HG03108 (cell line): ENCODE measurements at regions not wholly inside any gene's neighbourhood (a gene's known extent, or its start where the extent isn't known, plus 50 kb on each side); places are given as distances from the start of the nearest gene placed in this dataset.

ENCODE experiments used
- ATAC-seq: cut with Tn5 transposase; IDR thresholded peaks from one replicate; pipeline ENCODE4 v1.9.1; 2021; ENCODE audit warnings: moderate library complexity; ENCODE audit not compliant: unreplicated experiment

- ATAC-seq: no peak
Measured at GRCh38 chr20:24147479-24147878, 158.9 kb upstream of the GGTLC1 start.

GRCh38 chr20:24146231-24146634 is 157.7 kb upstream of the GGTLC1 start:
- ATAC-seq: no peak

- ATAC-seq: no peak
Measured at GRCh38 chr20:24144371-24144770, 155.8 kb upstream of the GGTLC1 start.

GRCh38 chr20:24141111-24141510 is 152.5 kb upstream of the GGTLC1 start:
- no peak for ATAC-seq

GRCh38 chr20:24139846-24140245 is 151.3 kb upstream of the GGTLC1 start:
- no peak for ATAC-seq

- no peak for ATAC-seq
Measured at GRCh38 chr20:24138951-24139350, 150.4 kb upstream of the GGTLC1 start.

- no peak for ATAC-seq
Measured at GRCh38 chr20:24138196-24138857, 149.7 kb upstream of the GGTLC1 start.

GRCh38 chr20:24136659-24137246 is 148.2 kb upstream of the GGTLC1 start:
- ATAC-seq: no peak

- ATAC-seq: no peak
Measured at GRCh38 chr20:24135781-24136180, 147.2 kb upstream of the GGTLC1 start.

GRCh38 chr20:24134930-24135329 is 146.4 kb upstream of the GGTLC1 start:
- ATAC-seq: no peak

GRCh38 chr20:24134284-24134683 is 145.7 kb upstream of the GGTLC1 start:
- ATAC-seq: no peak

GRCh38 chr20:24132246-24132645 is 143.7 kb upstream of the GGTLC1 start:
- no peak for ATAC-seq

GRCh38 chr20:24131684-24132083 is 143.1 kb upstream of the GGTLC1 start:
- no peak for ATAC-seq

- ATAC-seq: no peak
Measured at GRCh38 chr20:24131281-24131680, 142.7 kb upstream of the GGTLC1 start.

- no peak for ATAC-seq
Measured at GRCh38 chr20:24129641-24130040, 141.1 kb upstream of the GGTLC1 start.

- ATAC-seq: no peak
Measured at GRCh38 chr20:24124951-24125650, 136.5 kb upstream of the GGTLC1 start.

- no peak for ATAC-seq
Measured at GRCh38 chr20:24124003-24124402, 135.4 kb upstream of the GGTLC1 start.

GRCh38 chr20:24118441-24119175 is 130.0 kb upstream of the GGTLC1 start:
- no peak for ATAC-seq

GRCh38 chr20:24118034-24118433 is 129.5 kb upstream of the GGTLC1 start:
- no peak for ATAC-seq

GRCh38 chr20:24117383-24117782 is 128.8 kb upstream of the GGTLC1 start:
- no peak for ATAC-seq

GRCh38 chr20:24116611-24117010 is 128.0 kb upstream of the GGTLC1 start:
- no peak for ATAC-seq

GRCh38 chr20:24112360-24112759 is 123.8 kb upstream of the GGTLC1 start:
- ATAC-seq: no peak
